ENCODE measurements at regions not wholly inside any gene's neighbourhood (a gene's known extent, or its start where the extent isn't known, plus 50 kb on each side); places are given as distances from the start of the nearest gene placed in this dataset.
A peak's percentile ranks its signal among the peaks of the same experiment; 100 is the strongest.

- DNase-seq (ENCODE audit: low read depth): no peak
These were observed 1337.5 kb upstream of the CDH8 start for GRCh38 chr16:63373744-63374143.

GRCh38 chr16:63372815-63373214 lies 1336.6 kb upstream of the CDH8 start:
- DNase-seq (ENCODE audit: low read depth): no peak

- DNase-seq (ENCODE audit: low read depth): no peak
These were observed 1336.0 kb upstream of the CDH8 start for GRCh38 chr16:63372283-63372682.

- DNase-seq (ENCODE audit: low read depth): no peak
These were observed 1329.5 kb upstream of the CDH8 start for GRCh38 chr16:63365649-63366304.

- DNase-seq (ENCODE audit: low read depth): no peak
These were observed 1327.5 kb upstream of the CDH8 start for GRCh38 chr16:63363738-63364137.

- peak; percentile 22 for DNase-seq (ENCODE audit: low read depth)
These were observed 1324.9 kb upstream of the CDH8 start for GRCh38 chr16:63361032-63361624.

- DNase-seq (ENCODE audit: low read depth): no peak
These were observed 1313.7 kb upstream of the CDH8 start for GRCh38 chr16:63349961-63350360.

GRCh38 chr16:63346000-63346399 lies 1309.8 kb upstream of the CDH8 start:
- no peak for DNase-seq (ENCODE audit: low read depth)

- no peak for DNase-seq (ENCODE audit: low read depth)
These were observed 1301.0 kb upstream of the CDH8 start for GRCh38 chr16:63337264-63337663.

GRCh38 chr16:63331111-63331510 lies 1294.9 kb upstream of the CDH8 start:
- no peak for DNase-seq (ENCODE audit: low read depth)

- no peak for DNase-seq (ENCODE audit: low read depth)
These were observed 1290.6 kb upstream of the CDH8 start for GRCh38 chr16:63326736-63327339.

GRCh38 chr16:63323722-63324705 lies 1287.8 kb upstream of the CDH8 start:
- DNase-seq (ENCODE audit: low read depth): no peak

GRCh38 chr16:63323055-63323454 lies 1286.8 kb upstream of the CDH8 start:
- DNase-seq (ENCODE audit: low read depth): no peak

GRCh38 chr16:63315229-63315628 lies 1279.0 kb upstream of the CDH8 start:
- no peak for DNase-seq (ENCODE audit: low read depth)

- DNase-seq (ENCODE audit: low read depth): no peak
These were observed 1276.1 kb upstream of the CDH8 start for GRCh38 chr16:63312346-63312745.

GRCh38 chr16:63311313-63311712 lies 1275.1 kb upstream of the CDH8 start:
- DNase-seq (ENCODE audit: low read depth): no peak

- no peak for DNase-seq (ENCODE audit: low read depth)
These were observed 1266.6 kb upstream of the CDH8 start for GRCh38 chr16:63302811-63303210.

GRCh38 chr16:63301349-63301748 lies 1265.1 kb upstream of the CDH8 start:
- no peak for DNase-seq (ENCODE audit: low read depth)

- DNase-seq (ENCODE audit: low read depth): no peak
These were observed 1262.8 kb upstream of the CDH8 start for GRCh38 chr16:63298993-63299392.

- no peak for DNase-seq (ENCODE audit: low read depth)
These were observed 1255.8 kb upstream of the CDH8 start for GRCh38 chr16:63292036-63292435.

GRCh38 chr16:63289834-63290460 lies 1253.7 kb upstream of the CDH8 start:
- no peak for DNase-seq (ENCODE audit: low read depth)

- no peak for DNase-seq (ENCODE audit: low read depth)
These were observed 1251.2 kb upstream of the CDH8 start for GRCh38 chr16:63287401-63287800.
